Progenitor cell of endocrine pancreas (in vitro differentiated cells): ENCODE measurements at regions not wholly inside any gene's neighbourhood (a gene's known extent, or its start where the extent isn't known, plus 50 kb on each side); places are given as distances from the start of the nearest gene placed in this dataset.

Experiments used
- DNase-seq: peaks from one replicate; pipeline ENCODE4 v3.0.0; 2021; ENCODE audit warnings: low spot score; ENCODE audit not compliant: unreplicated experiment
- H3K27ac Mint-ChIP-seq: 2 replicates; pipeline ENCODE4 v1.8.0; 2021; ENCODE audit warnings: mild to moderate bottlenecking, moderate library complexity, mixed read lengths
- H3K27me3 Mint-ChIP-seq: 2 replicates; pipeline ENCODE4 v1.8.0; 2021; ENCODE audit warnings: mixed read lengths
- H3K36me3 Mint-ChIP-seq: 2 replicates; pipeline ENCODE4 v1.8.0; 2022; ENCODE audit warnings: mixed read lengths; ENCODE audit not compliant: insufficient read depth
- H3K4me1 Mint-ChIP-seq: 2 replicates; pipeline ENCODE4 v1.8.0; 2021; ENCODE audit warnings: low read depth, mixed read lengths
- H3K4me3 Mint-ChIP-seq: 2 replicates; pipeline ENCODE4 v1.8.0; 2021; ENCODE audit warnings: low read depth, mild to moderate bottlenecking, moderate library complexity, mixed read lengths
- H3K9me3 Mint-ChIP-seq: 2 replicates; pipeline ENCODE4 v1.8.0; 2021; ENCODE audit warnings: low read depth, mixed read lengths
- CTCF ChIP-seq: fragments of 200-600 bp; sonication (generic); IDR thresholded peaks from one replicate; pipeline ENCODE4 v1.5.0; 2021; ENCODE audit warnings: antibody characterized with exemption, mild to moderate bottlenecking; ENCODE audit not compliant: unreplicated experiment

- H3K4me1 Mint-ChIP-seq = peaks cover 8% of the 10 kb centered on the region
- no peak for DNase-seq
- TF ChIP-seq CTCF = no peak
- H3K4me3 Mint-ChIP-seq = no peak overlapping the region
- no peaks in the 10 kb centered on the region for H3K36me3 Mint-ChIP-seq
- H3K27me3 Mint-ChIP-seq = no peaks in the 10 kb centered on the region
- H3K9me3 Mint-ChIP-seq = no peaks in the 10 kb centered on the region
- no peak overlapping the region for H3K27ac Mint-ChIP-seq
These were observed 281.9 kb upstream of the FN1 start for GRCh38 chr2:215717501-215718381.

GRCh38 chr2:215716956-215717355 is 281.1 kb upstream of the FN1 start:
- H3K9me3 Mint-ChIP-seq = no peaks in the 10 kb centered on the region
- H3K4me3 Mint-ChIP-seq = no peak overlapping the region
- no peak for DNase-seq

GRCh38 chr2:215712871-215713790 is 277.3 kb upstream of the FN1 start:
- H3K27ac Mint-ChIP-seq = no peak overlapping the region
- no peak for DNase-seq
- no peak for TF ChIP-seq CTCF
- H3K36me3 Mint-ChIP-seq = no peaks in the 10 kb centered on the region
- H3K9me3 Mint-ChIP-seq = no peaks in the 10 kb centered on the region
- H3K4me3 Mint-ChIP-seq = no peak overlapping the region
- H3K27me3 Mint-ChIP-seq = no peaks in the 10 kb centered on the region
- peaks cover 32% of the 10 kb centered on the region for H3K4me1 Mint-ChIP-seq

More at GRCh38 chr2:215716956-215717355, 281.1 kb upstream of the FN1 start:
- no peak overlapping the region for H3K27ac Mint-ChIP-seq
- no peaks in the 10 kb centered on the region for H3K36me3 Mint-ChIP-seq
- TF ChIP-seq CTCF = no peak
- H3K4me1 Mint-ChIP-seq = peaks cover 16% of the 10 kb centered on the region
- no peaks in the 10 kb centered on the region for H3K27me3 Mint-ChIP-seq

GRCh38 chr2:215712219-215712868 is 276.5 kb upstream of the FN1 start:
- H3K27ac Mint-ChIP-seq = peak overlapping the region; percentile 92
- no peak overlapping the region for H3K4me3 Mint-ChIP-seq
- no peak for TF ChIP-seq CTCF
- no peaks in the 10 kb centered on the region for H3K36me3 Mint-ChIP-seq
- no peaks in the 10 kb centered on the region for H3K27me3 Mint-ChIP-seq
- H3K4me1 Mint-ChIP-seq = peaks cover 36% of the 10 kb centered on the region
- no peak for DNase-seq
- H3K9me3 Mint-ChIP-seq = no peaks in the 10 kb centered on the region
